ENCODE measurements at regions not wholly inside any gene's neighbourhood (a gene's known extent, or its start where the extent isn't known, plus 50 kb on each side); places are given as distances from the start of the nearest gene placed in this dataset.

DNA sequence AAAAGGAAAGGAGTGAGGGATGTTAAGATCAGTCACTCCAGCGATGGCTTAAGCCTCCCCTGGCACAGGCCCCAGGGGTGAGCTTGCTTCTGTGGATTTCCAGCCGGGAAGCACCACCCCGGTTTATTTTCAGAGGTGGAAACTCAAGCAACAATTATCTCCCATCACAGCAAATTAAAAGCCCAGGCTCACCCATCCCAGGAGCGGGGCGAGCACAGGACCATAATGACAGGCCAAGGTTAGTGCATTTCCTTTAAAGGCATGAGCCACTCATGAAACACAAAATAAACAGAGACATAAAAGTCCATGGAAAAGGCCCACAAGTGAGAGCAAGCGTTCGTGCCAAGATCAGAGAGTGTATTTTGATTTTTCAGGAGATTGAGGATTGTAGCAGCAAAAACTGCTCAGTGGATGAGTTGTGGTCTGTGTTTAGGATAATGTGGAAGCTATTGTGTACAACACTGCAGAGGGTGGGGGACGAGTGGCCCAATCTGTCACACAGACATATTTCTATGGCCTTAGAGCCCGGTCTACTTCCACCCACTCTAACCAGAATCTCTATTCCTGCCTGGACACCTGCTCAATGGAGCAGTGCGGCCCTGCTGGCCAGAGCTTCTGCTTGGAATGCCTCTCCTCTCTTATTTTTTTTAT is 111.4 kb upstream of the CDC42EP3 start:
- H3K4me3 ChIP-seq = no peak overlapping the region
- TF ChIP-seq POLR2A (IDR thresholded peaks at IDR 0.05) (no peak), CTCF (IDR thresholded peaks at IDR 0.05) (no peak)
- DNase-seq = no peak
- WGBS, 2 donors = 53 to 61% methylated on average over 8 to 10 of the region's 10 CpGs
- H3K27ac ChIP-seq = peak overlapping the region in 3 of 4 donors; percentile 63 to 65 (median 65)
- H3K4me1 ChIP-seq = peaks cover 0 to 21% (median 3%) of the 10 kb centered on the region in 3 donors
- H3K36me3 ChIP-seq = no peaks in the 10 kb centered on the region
- H3K27me3 ChIP-seq = peaks cover 0 to 72% (median 2%) of the 10 kb centered on the region in 4 donors
- intact Hi-C loops (cut with DNase I) = no loop called here
- peaks cover 0 to under 1% (median 0%) of the 10 kb centered on the region in 3 donors for H3K9me3 ChIP-seq

DNA sequence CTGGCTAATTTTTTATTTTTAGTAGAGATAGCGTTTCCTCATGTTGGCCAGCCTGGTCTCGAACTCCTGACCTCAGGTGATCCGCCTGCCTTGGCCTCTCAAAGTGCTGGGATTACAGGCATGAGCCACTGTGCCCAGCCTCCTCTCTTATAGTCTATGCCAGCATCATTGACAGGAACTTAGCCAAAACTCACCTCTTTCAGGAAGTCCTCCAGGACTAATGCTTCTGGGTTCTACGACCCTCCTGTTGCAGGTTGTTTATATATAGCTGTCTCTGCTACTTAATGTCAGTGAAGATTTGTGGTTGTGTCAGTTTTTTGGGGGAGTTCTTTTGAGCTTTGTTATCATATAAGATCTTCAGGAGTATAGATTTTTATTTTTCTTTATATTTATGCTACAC is 112.1 kb upstream of the CDC42EP3 start:
- intact Hi-C loops (cut with DNase I) = no loop called here
- H3K9me3 ChIP-seq = peaks cover 0 to 7% (median 7%) of the 10 kb centered on the region in 3 donors
- no peak overlapping the region for H3K4me3 ChIP-seq
- TF ChIP-seq CTCF (IDR thresholded peaks at IDR 0.05) (no peak), POLR2A (IDR thresholded peaks at IDR 0.05) (no peak)
- H3K36me3 ChIP-seq = no peaks in the 10 kb centered on the region
- peaks cover 0 to 74% (median 2%) of the 10 kb centered on the region in 4 donors for H3K27me3 ChIP-seq
- H3K27ac ChIP-seq = peak overlapping the region in 1 of 4 donors; percentile 65
- WGBS, 2 donors = 66 to 79% methylated on average over 3 to 4 of the region's 4 CpGs
- H3K4me1 ChIP-seq = peaks cover 0 to 21% (median 3%) of the 10 kb centered on the region in 3 donors
- DNase-seq = no peak

- H3K27me3 ChIP-seq = peaks cover 0 to 73% (median 2%) of the 10 kb centered on the region in 4 donors
- WGBS, 2 donors = 61 to 85% methylated on average over 1 to 3 of the region's 3 CpGs
- no peak overlapping the region for H3K4me3 ChIP-seq
- H3K27ac ChIP-seq = no peak overlapping the region
- peaks cover 0 to 13% (median 11%) of the 10 kb centered on the region in 3 donors for H3K9me3 ChIP-seq
- TF ChIP-seq CTCF (IDR thresholded peaks at IDR 0.05) (no peak), POLR2A (IDR thresholded peaks at IDR 0.05) (no peak)
- intact Hi-C loops (cut with DNase I) = no loop called here
- DNase-seq = no peak
- H3K4me1 ChIP-seq = peaks cover 0 to 21% (median under 1%) of the 10 kb centered on the region in 3 donors
- no peaks in the 10 kb centered on the region for H3K36me3 ChIP-seq
Observed at GRCh38 chr2:37784071-37784758, 112.8 kb upstream of the CDC42EP3 start.

DNA sequence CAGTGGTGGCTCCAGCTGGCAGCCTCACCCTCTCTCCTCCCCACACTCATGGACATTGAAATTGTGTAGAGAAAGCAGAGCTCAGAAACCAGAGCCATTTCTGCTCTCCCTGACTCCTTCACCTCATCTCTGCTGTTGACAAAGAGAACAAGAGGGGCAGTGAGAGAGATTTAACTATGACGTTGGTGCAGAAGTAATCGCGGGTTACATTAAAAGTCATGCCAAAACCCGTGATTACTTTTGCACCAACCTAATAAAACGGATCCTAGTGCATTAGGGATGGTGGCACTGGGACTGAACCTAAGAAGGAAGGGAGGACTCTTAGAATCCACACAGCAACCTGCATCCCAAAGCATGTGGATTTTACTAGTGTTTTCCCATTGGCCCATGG is 113.3 kb upstream of the CDC42EP3 start:
- Histone ChIP-seq H3K36me3 (no peaks in the 10 kb centered on the region), H3K27ac (no peak overlapping the region), H3K9me3 (peaks cover 0 to 16% (median 11%) of the 10 kb centered on the region in 3 donors), H3K4me3 (no peak overlapping the region), H3K4me1 (peaks cover 0 to 17% (median 0%) of the 10 kb centered on the region in 3 donors), H3K27me3 (peaks cover 0 to 68% (median 2%) of the 10 kb centered on the region in 4 donors)
- DNase-seq = no peak
- TF ChIP-seq CTCF (IDR thresholded peaks at IDR 0.05) (no peak), POLR2A (IDR thresholded peaks at IDR 0.05) (no peak)
- 84 to 88% methylated on average over 5 of the region's 5 CpGs for WGBS, 2 donors
- intact Hi-C loops (cut with DNase I) = no loop called here

DNA sequence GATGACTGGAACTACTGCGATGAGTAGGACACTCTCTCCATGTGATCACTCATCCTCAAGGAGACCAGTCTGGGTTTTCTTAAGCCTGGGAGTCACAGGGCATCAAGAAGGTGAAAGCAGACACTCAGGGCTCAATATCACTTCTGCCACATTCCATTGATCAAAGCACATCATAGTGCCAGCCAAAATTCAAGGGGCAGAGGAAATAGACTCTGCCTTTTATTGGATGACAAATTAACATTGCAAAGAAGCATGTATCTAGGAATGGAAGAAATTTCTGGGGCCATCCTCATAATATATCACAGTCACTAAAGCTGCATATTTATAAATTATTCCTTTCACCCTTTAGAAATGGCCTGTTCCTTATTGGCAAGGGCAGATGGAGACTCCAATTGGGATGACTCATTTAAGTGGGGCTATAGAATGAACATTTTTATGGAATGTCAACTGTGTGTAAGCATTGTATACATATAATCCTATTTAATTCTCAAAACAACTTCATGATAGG is 114.8 kb upstream of the CDC42EP3 start:
- Histone ChIP-seq H3K4me1 (peaks cover 0 to 13% (median 0%) of the 10 kb centered on the region in 3 donors), H3K27me3 (peaks cover 0 to 64% (median 2%) of the 10 kb centered on the region in 4 donors), H3K27ac (no peak overlapping the region), H3K4me3 (no peak overlapping the region), H3K36me3 (no peaks in the 10 kb centered on the region), H3K9me3 (peaks cover 0 to 16% (median 11%) of the 10 kb centered on the region in 3 donors)
- DNase-seq = no peak
- TF ChIP-seq CTCF (IDR thresholded peaks at IDR 0.05) (no peak), POLR2A (IDR thresholded peaks at IDR 0.05) (no peak)
- intact Hi-C loops (cut with DNase I) = no loop called here
- WGBS, 2 donors = 88% methylated on average over 1 of the region's 1 CpG; no CpG with 5 or more reads in 1 of the 2 donors

Data from esophagus squamous epithelium (tissue), 5 donors.